Fibroblast of skin of left biceps (primary cell): ENCODE measurements at regions not wholly inside any gene's neighbourhood (a gene's known extent, or its start where the extent isn't known, plus 50 kb on each side); places are given as distances from the start of the nearest gene placed in this dataset.

Experiments used
- DNase-seq, 2 experiments: peaks; one replicate each; pipeline ENCODE4 v3.0.0-alpha.2; 2013; ENCODE audit warnings: low read depth in 2 of 2

DNA sequence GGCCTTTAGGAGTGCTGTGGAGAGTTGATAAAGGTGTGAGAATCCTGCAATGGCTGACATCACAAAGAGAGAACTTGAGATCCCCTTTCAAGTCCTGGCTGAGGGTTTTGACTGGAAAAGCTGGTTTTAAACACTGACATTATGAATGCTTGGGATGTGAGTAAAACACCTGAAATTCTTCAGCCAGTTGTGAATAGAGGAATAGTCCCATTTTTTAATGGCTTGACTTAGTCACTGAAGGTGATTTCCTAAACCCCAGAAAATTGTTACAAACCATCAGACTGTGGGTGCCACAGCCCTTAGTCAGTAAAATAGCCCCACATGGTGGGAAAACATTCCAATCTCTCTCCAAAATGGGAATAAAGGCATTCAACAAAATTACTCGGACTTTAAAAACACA is 107.7 kb upstream of the LMO4 start:
- no peak for DNase-seq

DNA sequence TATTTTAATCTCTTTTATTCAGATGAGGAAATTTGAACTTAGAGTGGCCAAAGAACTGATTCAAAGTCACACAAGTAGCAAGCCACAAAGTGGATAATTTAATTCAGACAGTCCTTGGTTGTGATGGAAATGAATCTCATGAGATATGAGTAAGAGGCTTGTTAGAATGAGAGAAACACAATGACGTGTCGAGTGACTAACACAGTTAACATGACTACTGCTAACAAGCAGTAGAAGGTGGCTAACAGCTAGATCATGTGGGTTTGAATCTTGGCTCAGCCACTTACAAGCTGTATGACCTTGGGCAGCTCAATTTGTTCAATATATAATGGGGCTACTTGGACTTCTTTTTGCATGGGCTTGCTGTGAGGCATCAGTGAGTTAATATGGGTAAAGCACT is 104.5 kb upstream of the LMO4 start:
- peak; percentile 85 to 89 for DNase-seq

DNA sequence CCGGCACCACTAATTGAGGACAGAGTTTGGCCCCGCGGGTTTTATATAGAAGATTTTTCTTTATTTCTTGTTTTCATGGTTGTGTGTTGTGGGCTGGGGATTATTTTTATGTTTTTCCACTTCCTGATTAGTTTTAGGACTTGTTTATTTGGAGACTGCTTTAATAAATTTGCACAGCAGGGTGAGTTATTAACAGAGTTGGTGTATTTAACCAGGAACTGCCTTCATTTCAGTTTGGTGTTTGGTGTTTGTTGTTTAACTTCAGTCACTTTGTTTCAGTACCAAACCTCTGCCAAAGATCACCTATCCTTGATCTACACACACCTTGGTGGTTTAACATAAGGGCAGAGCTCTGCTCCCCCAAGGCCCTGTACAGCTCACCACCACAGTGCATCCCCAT is 103.5 kb upstream of the LMO4 start:
- no peak for DNase-seq

DNA sequence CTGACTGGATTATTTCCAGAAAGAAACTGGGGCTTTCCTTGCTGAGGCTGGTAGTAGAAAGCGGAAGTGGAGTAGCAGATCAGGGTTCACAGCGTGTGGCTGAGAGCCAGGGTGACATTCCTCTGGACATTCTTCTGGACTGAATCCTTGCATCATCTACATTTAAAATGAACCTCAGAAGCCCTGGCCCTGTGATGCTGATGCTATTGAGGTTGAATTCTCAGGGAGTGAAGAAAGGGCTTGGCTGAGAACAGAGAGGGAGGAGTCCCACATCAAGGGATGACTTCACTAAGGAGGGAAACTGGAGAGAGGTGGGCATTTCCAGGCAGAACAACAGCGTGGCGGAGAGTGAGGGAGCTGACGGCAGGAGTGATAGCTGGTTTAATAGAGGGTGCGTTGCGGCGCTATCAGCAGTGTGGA is 102.3 kb upstream of the LMO4 start:
- peak; percentile 97 for DNase-seq

DNA sequence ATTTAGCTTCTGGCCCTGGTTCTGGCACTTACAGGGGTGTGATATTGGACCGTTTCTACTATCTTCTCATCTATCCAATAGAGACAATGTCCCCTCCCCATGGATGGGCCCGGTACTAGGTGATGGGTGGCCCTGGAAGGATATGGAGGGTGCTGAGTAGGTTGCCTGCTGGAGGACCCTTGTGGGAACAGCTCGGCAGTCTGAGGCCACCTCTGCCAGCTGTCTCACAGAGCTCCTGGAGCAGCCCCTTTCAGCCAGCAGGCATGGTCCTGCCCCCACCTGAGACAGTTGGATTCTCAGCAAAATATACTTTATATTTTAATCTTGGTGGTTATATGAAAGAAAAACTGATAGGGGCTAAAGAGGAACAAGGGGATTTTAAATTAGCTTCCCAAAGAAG is 101.0 kb upstream of the LMO4 start:
- DNase-seq: no peak

- no peak for DNase-seq
These were observed 98.2 kb upstream of the LMO4 start for GRCh38 chr1:87230501-87230900.

GRCh38 chr1:87231703-87232367 is 96.8 kb upstream of the LMO4 start:
- no peak for DNase-seq

DNA sequence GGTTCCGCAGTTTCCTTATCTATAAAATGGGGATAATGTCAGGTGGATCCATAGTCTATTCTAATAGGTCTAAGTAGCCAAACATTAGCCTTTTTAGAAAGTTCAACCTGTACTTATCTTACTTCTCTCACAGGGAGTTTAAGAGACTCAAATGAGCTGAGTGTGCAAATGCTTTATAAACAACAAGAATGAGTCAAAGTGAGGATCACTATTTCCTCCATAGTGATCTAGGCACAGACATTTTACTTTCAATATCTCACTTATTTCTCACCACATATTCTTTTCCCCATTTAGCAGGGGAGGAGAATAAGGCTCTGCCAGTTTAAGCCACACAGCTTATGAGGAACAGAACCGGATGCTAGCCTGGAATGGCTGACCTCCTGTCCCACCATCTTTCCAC is 92.1 kb upstream of the LMO4 start:
- DNase-seq: no peak

- DNase-seq: no peak
These were observed 88.6 kb upstream of the LMO4 start for GRCh38 chr1:87239997-87240605.

- DNase-seq: no peak
These were observed 87.9 kb upstream of the LMO4 start for GRCh38 chr1:87240661-87241285.

GRCh38 chr1:87242445-87243185 is 86.1 kb upstream of the LMO4 start:
- DNase-seq: no peak

- no peak for DNase-seq
These were observed 85.1 kb upstream of the LMO4 start for GRCh38 chr1:87243573-87243972.

DNA sequence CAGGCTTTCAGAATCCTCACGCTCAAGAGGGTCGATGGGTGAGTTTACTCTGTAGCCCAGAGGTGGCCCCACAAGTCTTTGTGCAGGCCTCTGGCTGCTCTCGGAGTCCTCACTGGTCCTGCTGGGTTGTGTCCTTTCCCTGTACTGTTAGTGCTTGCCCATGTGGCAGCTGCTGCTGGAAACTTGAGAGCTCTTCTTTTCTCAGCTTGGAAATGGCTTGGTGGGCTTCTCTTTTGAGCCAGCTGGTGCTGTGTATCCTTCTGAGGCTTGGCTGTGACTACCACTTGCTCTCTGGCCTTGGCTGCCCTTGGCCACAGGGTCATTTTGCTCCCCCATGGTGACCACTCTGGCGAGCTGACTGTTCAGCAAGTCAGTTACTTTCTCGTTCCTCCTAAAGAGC is 82.2 kb upstream of the LMO4 start:
- DNase-seq: no peak

- no peak for DNase-seq
These were observed 78.9 kb upstream of the LMO4 start for GRCh38 chr1:87249803-87250202.

DNA sequence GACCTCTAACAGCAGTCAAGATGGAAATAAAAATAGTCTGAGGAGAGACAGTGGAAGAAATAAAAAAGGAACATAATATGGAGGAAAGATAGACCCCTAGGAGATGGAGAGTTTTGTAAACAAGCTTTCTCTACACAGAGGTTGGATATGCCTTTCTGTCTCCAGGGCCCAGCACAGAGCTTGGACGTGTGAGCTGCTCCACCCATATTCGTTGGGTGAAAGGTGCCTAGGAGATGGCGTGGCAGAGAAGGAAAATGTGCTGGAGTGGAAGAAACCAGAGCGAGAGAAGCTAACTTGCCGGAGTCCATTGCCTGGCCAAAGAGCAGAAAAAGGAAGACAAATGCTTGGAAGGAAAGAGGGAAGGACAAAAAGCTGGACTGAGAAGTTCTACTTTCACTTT is 78.3 kb upstream of the LMO4 start:
- no peak for DNase-seq

GRCh38 chr1:87252406-87252805 is 76.3 kb upstream of the LMO4 start:
- peak; percentile 68 to 70 for DNase-seq

DNA sequence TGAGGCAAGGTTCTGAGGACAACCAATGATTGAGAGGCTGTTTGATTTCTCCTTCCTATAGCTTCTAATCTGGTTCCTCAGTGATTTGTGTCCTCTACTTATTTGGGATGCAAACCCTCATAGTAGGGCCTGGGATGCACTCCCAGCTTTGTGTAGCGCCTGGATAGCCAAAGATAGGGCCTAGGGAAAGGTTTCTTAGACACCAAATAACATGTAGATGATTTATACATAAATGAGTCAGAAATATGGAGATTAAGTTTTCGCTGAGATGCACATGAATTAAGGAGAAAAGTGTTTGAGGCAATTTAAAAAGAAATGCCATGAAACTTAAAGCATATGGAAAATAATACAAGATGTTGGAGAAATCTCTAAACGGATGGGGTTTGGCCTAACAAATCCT is 66.0 kb upstream of the LMO4 start:
- no peak for DNase-seq

DNA sequence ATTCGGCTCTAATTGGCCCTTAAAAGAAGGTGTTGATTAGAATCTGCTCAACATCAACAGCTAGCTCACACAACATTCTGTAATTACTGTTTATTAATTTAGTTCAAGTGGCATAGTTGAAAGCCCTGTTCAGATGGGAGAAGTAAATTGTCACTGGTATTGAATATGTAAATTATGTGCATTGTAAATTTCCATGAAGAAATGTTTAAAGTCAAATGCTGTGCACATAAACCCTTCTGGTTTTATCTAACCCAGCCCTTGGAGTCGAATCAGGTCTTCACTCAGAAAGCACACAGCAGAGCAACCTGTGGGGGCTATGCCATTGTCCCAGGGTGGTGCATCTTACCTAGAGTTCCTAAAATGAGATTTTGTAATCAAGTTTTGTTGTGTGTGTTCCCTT is 65.4 kb upstream of the LMO4 start:
- DNase-seq: no peak

DNA sequence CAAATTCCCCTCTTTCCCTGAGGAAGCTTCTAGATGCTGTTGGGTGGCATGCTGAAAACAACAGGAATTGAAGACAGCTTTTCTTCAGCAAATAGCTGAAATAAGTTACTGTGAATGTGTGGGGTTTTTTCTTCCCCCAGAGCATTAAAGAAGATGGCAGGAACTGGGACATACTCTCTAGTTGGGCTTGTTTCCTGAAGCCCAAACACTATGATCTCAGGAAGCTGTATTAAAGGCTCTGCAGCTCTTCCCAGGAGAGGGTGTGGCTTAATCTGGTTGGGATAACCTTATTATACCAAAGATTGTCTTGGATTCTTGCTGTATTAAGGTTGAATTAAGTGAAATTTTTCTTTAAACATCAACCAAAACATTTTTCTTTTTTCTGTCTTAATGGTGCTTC is 64.9 kb upstream of the LMO4 start:
- DNase-seq: no peak

DNA sequence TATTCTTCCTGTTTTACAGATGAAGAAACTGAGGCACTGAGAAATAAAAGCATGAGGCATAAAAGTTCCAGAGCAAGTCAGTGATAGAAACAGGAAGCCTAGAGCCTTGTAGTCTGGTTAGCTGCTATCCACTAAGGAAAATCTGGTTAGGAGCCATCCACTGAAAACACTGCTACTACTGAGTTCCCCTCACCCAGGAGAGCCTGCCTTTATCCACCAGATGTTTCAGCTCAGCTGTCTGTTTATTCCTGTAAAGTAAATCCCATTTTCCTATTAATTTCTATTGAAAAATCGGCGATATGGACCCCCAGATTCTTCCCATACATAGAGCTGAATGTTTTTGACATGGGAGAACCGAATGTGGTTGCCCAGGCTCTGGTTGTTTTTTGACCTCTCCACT is 63.7 kb upstream of the LMO4 start:
- DNase-seq: no peak

DNA sequence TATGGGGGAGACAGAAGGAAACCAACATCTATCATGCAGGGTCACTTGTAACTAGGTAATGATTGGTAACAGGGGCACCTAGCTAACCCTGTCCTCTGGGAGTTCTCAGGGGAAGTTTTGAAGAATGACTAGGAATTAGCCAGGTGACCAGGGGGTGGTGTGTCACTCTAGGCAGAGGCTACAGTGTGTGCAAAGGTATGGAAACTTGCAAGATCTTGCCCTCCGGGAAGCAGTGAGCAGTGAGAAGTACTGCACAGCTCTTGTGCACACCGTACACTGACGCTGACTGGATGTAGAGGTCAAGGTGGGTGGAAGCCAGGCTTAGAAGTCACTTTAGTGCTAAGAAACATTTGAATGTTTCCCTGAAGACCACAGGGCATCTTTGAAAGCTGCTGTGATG is 62.9 kb upstream of the LMO4 start:
- no peak for DNase-seq

GRCh38 chr1:87268111-87268510 is 60.6 kb upstream of the LMO4 start:
- no peak for DNase-seq

DNA sequence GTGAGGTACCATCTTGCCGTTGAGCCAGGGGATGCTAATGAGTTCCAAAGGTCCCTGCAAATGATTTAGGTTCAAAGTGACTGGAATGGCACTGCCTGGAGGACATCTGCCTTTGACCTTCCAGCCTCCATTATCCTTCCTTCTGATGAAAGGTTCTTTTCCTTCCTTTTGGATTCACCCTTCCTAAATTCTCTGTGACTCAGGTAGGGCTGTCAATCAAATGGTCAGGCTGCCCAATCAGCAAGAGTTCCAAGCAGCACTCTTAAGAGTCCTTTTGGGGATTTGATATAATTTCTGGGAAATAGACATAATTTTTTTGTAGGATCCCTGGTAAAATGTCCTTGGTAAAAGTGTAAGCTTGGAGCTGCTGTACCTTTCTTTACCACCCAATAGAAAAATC is 58.8 kb upstream of the LMO4 start:
- no peak for DNase-seq
